H4 (cell line): ENCODE measurements at regions not wholly inside any gene's neighbourhood (a gene's known extent, or its start where the extent isn't known, plus 50 kb on each side); places are given as distances from the start of the nearest gene placed in this dataset.
"Not testable (repeated sequence)": the region's sequence is repeated elsewhere in the genome, so short reads cannot be mapped to it uniquely, and the experiment has no call there.

Source experiments
- DNase-seq: peaks from one replicate; pipeline ENCODE4 v3.0.0-alpha.2; 2015; ENCODE audit warnings: low spot score

GRCh38 chr1:38186566-38186965 is 140.0 kb upstream of the POU3F1 start:
- DNase-seq, result no peak

- DNase-seq, result no peak
These were observed 139.3 kb upstream of the POU3F1 start for GRCh38 chr1:38185913-38186312.

- no peak for DNase-seq
These were observed 137.2 kb upstream of the POU3F1 start for GRCh38 chr1:38183747-38184146.

DNA sequence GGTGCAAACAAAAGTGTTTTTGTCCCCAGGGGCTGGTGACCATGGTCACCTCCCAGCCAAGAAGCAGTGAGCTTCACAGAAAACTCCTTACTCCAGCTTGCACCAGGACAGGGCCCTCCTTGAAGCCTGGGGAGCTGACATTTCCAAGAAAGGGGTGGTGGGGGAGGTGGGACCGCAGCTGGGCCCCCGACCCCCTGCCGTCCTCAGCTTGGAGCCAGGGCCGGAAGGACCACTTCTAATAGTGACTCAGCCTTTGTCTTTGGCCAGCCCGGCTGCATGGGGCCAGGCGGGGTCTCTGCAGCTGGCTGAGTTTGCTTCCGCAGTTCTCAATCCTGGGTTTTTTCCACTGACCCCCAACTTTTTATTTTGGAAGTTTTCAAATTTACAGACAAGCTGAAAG is 136.5 kb upstream of the POU3F1 start:
- no peak for DNase-seq

GRCh38 chr1:38180388-38180787 is 133.8 kb upstream of the POU3F1 start:
- DNase-seq, result not testable (repeated sequence)

GRCh38 chr1:38179483-38179882 is 132.9 kb upstream of the POU3F1 start:
- no peak for DNase-seq

GRCh38 chr1:38178216-38178615 is 131.6 kb upstream of the POU3F1 start:
- DNase-seq, result no peak

DNA sequence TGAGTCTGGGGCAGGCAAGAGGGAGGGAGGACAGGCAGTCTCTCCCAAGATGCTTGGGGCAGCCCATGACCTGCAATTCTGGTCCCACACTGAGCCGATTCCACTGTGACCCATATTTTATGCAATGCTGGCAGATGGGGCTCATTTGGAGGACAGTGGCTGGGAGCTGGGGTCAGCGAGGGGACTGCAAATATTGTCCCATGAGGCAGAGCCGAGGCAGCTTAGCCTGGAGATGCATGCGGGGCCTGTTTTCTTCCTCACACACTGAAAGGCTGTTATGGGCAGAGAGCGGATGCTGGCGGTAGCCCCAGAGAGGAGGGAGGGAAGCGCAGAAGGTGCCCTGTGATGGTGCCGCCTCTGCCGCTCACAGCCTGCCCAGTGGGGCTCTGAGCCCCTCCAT is 128.5 kb upstream of the POU3F1 start:
- DNase-seq, result no peak

- DNase-seq, result no peak
These were observed 127.3 kb upstream of the POU3F1 start for GRCh38 chr1:38173848-38174247.

- DNase-seq, result no peak
These were observed 126.7 kb upstream of the POU3F1 start for GRCh38 chr1:38173157-38173831.

DNA sequence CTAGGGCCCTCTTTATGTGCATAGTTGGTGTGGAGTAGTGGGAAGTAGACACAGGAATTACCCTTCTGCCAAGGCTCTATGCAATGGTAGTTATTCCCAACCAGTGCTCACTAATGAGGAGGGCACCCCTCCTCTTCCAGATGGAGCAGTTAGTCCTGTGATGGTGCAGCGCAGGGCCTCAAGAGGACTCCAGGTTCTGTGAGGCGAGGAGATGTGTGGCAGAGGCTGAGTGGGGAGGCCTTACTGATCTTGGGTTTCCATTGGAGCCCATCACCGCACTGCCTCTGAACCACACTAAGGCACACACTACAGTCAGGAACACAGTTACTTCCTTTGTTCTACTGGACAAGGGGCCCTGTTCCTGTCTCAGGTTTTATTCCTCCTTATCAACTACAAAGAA is 122.5 kb upstream of the POU3F1 start:
- no peak for DNase-seq

- DNase-seq, result no peak
These were observed 121.8 kb upstream of the POU3F1 start for GRCh38 chr1:38168365-38168764.

DNA sequence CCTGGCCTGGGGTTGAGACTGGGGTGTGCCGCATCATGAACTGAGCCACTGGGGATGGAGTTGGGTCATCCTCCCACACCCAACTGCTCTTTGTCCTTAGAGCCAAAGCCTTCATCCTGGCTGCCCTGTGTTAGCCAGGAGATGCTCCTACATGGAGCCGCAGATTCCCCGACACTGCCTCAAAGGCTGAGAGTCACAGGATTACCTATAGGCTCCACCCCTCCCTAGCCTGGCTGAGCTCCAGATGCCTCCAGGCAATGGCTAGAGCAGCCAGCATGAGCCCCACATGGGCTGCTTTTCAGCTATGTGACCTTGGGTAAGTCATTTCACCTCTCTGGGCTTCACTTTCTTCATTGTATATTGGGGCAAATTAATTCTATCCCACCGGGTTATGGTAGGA is 119.9 kb upstream of the POU3F1 start:
- no peak for DNase-seq

- no peak for DNase-seq
These were observed 107.3 kb upstream of the POU3F1 start for GRCh38 chr1:38153778-38154470.

DNA sequence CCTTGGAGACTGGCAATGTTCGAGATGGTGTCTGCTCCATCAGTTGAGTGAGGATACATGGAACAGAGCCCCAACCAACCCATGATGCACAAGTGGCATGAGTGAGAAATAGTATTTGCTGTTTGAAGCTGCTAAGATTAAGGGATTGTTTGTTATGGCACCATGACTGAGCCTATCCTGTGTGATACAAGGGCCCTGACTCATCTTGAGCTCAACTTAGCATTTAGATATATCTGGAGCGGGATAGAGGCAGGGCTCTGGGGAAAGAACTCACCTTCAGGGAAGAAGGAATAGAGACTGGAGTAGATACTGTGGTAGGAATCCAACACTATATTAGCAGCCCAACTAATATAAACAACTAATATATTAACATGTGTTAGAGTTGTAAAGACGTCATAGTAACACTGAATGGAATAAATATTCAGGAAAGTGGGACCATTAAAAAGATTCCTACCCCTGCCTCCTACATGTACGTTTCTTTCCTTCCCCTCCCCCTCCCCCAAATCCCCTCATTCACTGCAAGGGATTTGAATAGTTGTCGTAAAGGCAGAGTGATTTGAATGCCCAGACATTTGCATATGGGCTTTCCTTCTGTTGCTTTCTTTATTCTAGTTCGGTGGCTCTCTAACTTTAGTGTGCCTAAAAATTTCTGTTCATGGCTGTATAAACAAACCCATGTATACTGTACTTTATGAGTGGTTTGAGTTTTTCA is 106.6 kb upstream of the POU3F1 start:
- DNase-seq, result no peak

DNA sequence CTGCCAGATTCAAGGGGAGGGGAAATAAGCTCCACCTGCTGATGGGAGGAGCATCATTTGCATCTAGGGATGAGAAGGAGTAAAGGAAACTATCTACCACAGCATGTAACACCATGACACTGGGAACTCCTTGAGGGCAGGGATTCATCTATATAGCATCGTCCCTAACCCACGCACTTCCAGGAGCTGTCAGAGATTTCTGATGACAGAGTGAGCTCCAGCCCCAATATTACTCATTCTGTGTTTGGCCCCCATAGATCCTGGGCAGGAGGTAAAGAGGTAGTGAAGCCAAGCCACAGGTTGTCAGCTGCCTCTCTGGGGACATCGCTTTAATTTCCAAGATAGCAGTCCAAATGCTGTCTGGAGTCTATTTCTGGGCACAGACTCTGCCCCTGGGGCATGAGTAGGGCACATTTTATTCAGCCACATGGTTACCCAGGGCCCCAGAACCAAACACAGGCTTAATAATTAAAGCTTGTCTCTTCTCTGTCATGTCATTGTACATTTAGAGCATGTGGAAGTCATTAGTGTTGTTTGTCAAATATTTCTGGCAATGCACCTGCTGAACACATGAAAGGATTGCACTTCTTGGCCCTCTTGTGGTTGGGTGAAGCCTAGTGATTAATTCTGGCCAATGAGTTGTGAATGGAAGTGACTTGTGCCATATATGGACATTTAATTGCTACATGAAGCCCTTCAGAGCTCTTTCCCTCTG is 105.9 kb upstream of the POU3F1 start:
- DNase-seq, result no peak

DNA sequence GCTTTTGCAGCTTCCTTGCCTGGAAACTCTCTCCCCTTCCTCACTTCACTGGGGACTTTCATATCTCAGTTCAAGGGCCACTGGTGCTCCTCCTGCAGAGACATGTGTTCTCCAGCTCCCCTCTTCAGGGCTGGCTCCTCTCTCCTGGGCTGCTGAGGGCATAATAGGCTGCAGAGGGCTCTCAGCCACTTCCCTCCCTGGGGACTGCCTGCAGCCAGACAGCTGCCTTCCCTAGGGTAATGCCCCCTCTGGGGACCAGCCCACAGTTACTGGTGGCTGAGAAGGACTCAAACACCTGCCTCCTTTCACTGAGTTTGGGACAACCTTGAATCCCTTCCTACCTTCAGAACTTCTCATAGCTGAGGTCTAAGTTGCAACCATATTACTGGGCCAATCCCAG is 104.8 kb upstream of the POU3F1 start:
- DNase-seq, result no peak

- DNase-seq, result not testable (repeated sequence)
These were observed 99.5 kb upstream of the POU3F1 start for GRCh38 chr1:38146079-38146478.

- DNase-seq, result no peak
These were observed 96.0 kb upstream of the POU3F1 start for GRCh38 chr1:38142606-38143005.

DNA sequence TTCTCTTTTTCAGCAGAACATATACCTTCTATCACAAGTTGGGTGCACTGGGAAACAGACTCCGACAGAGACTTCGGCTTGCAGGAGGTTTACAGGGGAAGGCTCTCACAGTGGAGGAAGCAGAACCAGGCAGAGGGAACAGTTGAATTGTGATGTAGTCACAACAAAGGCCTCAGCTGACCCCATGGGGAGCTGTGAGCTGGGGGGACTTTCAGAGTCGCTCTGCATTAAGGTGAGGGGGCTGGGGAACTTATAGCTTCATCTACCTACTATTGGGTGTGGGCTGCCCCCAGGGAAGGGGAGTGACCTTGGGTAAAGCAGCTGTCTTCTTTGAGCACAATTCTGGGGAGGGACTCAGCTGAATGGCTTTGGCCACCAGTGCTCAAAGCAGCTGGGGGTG is 94.9 kb upstream of the POU3F1 start:
- no peak for DNase-seq

- DNase-seq, result peak; percentile 57
These were observed 93.3 kb upstream of the POU3F1 start for GRCh38 chr1:38139738-38140487.
